GM12875 (cell line): ENCODE measurements at regions not wholly inside any gene's neighbourhood (a gene's known extent, or its start where the extent isn't known, plus 50 kb on each side); places are given as distances from the start of the nearest gene placed in this dataset.

Experiments used
- H3K4me3 ChIP-seq: one replicate; pipeline ENCODE4 v1.5.1; 2011; ENCODE audit warnings: low read depth, low read length, control low read depth
- CTCF ChIP-seq: IDR thresholded peaks from 2 replicates; pipeline ENCODE4 v1.5.1; 2011; ENCODE audit warnings: low read depth, mild to moderate bottlenecking, control low read depth, inconsistent platforms, low read length, moderate library complexity, borderline replicate concordance; ENCODE audit not compliant: insufficient read depth

DNA sequence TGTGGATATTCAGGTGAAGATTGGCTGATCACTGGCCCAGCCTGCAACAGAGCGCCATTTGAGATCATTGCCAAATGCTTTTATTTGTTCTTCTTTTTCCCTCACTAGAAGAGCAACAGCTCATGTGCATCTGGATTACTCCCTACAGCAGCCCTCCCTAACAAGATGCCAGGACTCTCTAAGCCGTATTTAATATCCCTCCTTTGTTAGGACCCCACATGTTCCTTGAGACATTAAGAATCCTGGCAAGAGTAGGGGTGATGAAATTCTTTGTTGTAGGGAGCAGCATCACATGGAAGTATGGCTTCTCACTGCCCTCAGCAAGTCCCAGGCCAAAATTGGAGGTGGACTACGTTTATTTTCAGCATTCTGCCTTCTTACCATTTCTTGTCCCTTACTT lies 167.8 kb downstream of the PAX1 start:
- H3K4me3 ChIP-seq = no peak overlapping the region
- TF ChIP-seq CTCF = no peak

- H3K4me3 ChIP-seq = no peak overlapping the region
- no peak for TF ChIP-seq CTCF
These were observed 162.3 kb downstream of the PAX1 start for GRCh38 chr20:21867811-21868210.

DNA sequence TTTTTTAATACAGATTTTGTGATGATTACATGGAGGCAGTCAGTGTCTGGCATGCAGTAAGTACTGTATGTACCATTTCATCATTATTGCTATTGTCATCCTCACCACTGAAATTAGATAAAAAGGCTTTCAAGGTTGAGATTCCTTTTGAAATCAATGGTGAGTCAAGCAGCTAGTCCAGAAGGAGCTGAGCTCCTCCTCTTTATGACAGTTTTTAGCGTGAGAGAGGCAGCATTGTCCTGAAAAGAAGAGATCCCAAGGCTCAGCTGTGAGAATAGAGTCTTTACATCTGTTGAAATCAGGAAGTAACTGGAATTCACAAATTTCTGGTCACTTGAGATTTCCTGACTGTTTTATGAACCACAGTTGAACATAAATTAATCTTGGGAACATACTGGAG lies 161.9 kb downstream of the PAX1 start:
- no peak overlapping the region for H3K4me3 ChIP-seq
- no peak for TF ChIP-seq CTCF

DNA sequence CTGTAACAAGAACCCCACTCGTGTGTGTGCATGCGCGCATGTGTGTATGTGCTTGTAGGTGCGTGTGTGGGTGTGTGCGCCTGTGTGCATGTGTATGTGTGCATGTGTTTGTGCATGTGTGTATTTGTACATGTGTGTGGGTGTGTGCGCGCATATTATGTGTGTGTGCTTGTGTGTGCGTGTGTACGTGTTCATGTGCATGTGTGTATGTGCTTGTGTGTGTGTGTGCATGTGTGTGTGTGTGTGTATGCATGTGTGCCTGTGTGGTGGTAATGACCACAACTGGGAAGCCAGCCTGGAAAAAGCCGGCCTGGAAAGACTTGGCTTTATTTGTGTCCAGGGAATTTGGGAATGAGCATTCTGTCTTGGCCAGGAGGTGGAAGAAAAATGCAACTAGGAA lies 157.5 kb downstream of the PAX1 start:
- no peak for TF ChIP-seq CTCF
- no peak overlapping the region for H3K4me3 ChIP-seq

GRCh38 chr20:21862259-21862946 lies 156.9 kb downstream of the PAX1 start:
- TF ChIP-seq CTCF = no peak
- H3K4me3 ChIP-seq = no peak overlapping the region

DNA sequence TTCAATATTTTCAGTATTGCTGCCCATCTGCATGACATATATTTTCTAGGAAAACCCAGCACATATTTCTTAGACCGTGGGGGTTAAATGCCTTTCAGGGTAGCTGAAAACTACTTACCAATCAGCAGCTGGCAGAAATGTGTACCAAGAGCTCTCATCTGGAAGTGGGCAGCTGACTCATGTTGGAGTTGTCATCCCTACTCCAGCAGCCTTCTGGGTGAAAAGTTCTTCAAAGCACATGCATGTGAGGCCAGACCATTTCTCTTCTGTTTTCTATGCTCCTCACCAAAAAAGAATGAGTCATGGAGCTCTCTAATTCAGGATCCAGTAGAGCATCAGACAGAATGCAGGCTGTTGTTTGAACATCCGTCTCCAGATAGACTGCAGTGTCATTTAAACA lies 135.5 kb downstream of the PAX1 start:
- no peak for TF ChIP-seq CTCF
- no peak overlapping the region for H3K4me3 ChIP-seq

DNA sequence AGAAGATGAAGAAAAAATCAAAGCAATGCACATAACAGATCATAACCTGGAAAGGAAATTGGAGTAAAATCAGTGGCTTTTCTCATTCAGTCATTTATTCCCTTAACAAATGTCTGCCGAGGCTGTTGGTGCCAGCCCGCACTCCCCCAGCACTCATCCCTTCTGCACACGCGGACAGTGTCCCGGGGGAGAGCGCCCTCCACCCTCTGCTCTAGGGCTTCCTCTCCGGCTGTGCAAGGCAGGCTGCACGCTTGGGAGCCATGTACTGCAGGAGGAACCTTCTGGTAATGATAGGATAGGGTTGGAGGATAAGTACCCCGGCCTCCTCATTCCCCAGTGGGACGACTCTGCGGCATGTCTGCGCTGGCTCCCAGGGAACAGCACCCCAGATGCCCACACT lies 134.5 kb downstream of the PAX1 start:
- H3K4me3 ChIP-seq = no peak overlapping the region
- TF ChIP-seq CTCF = no peak
